Coronary artery (tissue), 2 donors: ENCODE measurements at regions not wholly inside any gene's neighbourhood (a gene's known extent, or its start where the extent isn't known, plus 50 kb on each side); places are given as distances from the start of the nearest gene placed in this dataset.
"Not testable (repeated sequence)": the region's sequence is repeated elsewhere in the genome, so short reads cannot be mapped to it uniquely, and the experiment has no call there.

ENCODE experiments used
- DNase-seq: peaks from one replicate; pipeline ENCODE4 v3.0.0-alpha.2; 2017; ENCODE audit warnings: low spot score
- H3K27ac ChIP-seq, 2 donors: fragments of 200-600 bp; sonication (generic); one replicate each; pipeline ENCODE4 v1.5.1; 2016 to 2019
- H3K4me3 ChIP-seq: fragments of 200-600 bp; sonication (generic); 2 replicates; pipeline ENCODE4 v1.5.1; 2016; ENCODE audit warnings: mild to moderate bottlenecking, moderate library complexity
- CTCF ChIP-seq: fragments of 200-600 bp; sonication (generic); IDR thresholded peaks from one replicate; pipeline ENCODE4 v1.5.1; 2019; ENCODE audit warnings: antibody characterized with exemption

- TF ChIP-seq CTCF: no peak
- H3K4me3 ChIP-seq: no peak overlapping the region
- H3K27ac ChIP-seq: no peak overlapping the region
- DNase-seq: no peak
These were observed 125.8 kb upstream of the SRSF6 start for GRCh38 chr20:43331906-43332305.

DNA sequence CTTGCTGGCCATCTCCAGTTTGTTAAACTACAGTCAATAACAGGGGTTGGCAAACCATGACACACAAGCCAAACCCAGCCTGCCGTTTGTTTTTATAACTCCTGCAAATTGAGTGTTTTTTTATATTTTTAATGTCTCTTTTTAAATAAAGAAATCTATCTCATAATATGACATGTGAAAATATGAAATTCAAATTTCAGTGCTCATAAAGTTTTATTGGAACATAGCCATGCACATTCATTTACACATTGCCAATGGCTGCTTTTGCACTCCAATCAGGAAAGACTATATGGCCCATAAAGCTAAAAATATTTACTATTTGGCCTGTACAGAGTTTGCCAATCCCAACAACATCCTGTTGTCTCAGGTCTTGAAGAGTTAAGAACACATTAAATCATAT is 129.0 kb upstream of the SRSF6 start:
- DNase-seq: no peak
- Histone ChIP-seq H3K4me3 (no peak overlapping the region), H3K27ac (no peak overlapping the region)
- TF ChIP-seq CTCF: no peak

GRCh38 chr20:43327234-43327633 is 130.5 kb upstream of the SRSF6 start:
- not testable (repeated sequence) for H3K4me3 ChIP-seq, H3K27ac ChIP-seq, DNase-seq

GRCh38 chr20:43325926-43326325 is 131.8 kb upstream of the SRSF6 start:
- TF ChIP-seq CTCF: no peak
- DNase-seq: no peak

GRCh38 chr20:43323592-43323991 is 133.9 kb upstream of the PTPRT start:
- DNase-seq: no peak
- TF ChIP-seq CTCF: no peak
- no peak overlapping the region for H3K27ac ChIP-seq
- H3K4me3 ChIP-seq: no peak overlapping the region

More at GRCh38 chr20:43325926-43326325, 131.8 kb upstream of the SRSF6 start:
- H3K4me3 ChIP-seq: no peak overlapping the region
- H3K27ac ChIP-seq: no peak overlapping the region

DNA sequence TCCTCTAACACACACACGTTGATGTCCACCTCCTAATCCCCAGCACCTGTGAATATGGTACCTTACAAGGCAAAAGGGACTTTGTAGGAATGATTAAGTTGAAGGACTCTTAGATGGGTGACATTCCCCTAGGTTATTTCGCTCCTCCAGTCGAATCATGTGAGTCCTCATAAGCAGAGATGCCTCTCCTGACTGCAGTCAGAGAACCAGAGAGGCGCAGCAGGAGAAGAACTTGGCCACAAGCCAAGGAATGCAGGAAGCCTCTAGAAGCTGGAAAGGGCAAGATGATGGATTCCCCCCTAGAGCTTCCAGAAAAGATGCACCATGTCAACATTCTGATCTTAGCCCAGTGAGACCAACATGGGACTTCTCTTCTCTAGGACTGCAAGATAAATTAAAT is 133.1 kb upstream of the PTPRT start:
- no peak overlapping the region for H3K4me3 ChIP-seq
- TF ChIP-seq CTCF: no peak
- DNase-seq: no peak
- no peak overlapping the region for H3K27ac ChIP-seq

- TF ChIP-seq CTCF: no peak
- DNase-seq: no peak
These were observed 130.8 kb upstream of the PTPRT start for GRCh38 chr20:43320536-43320935.

GRCh38 chr20:43318755-43319297 is 129.1 kb upstream of the PTPRT start:
- Histone ChIP-seq H3K4me3 (no peak overlapping the region), H3K27ac (no peak overlapping the region)
- no peak for TF ChIP-seq CTCF
- DNase-seq: no peak

More at GRCh38 chr20:43320536-43320935, 130.8 kb upstream of the PTPRT start:
- Histone ChIP-seq H3K27ac (no peak overlapping the region), H3K4me3 (no peak overlapping the region)
